HG03354 (cell line): ENCODE measurements at regions not wholly inside any gene's neighbourhood (a gene's known extent, or its start where the extent isn't known, plus 50 kb on each side); places are given as distances from the start of the nearest gene placed in this dataset.

Source experiments
- ATAC-seq: cut with Tn5 transposase; IDR thresholded peaks from one replicate; pipeline ENCODE4 v1.9.1; 2021; ENCODE audit warnings: mild to moderate bottlenecking; ENCODE audit not compliant: unreplicated experiment, poor library complexity, severe bottlenecking

DNA sequence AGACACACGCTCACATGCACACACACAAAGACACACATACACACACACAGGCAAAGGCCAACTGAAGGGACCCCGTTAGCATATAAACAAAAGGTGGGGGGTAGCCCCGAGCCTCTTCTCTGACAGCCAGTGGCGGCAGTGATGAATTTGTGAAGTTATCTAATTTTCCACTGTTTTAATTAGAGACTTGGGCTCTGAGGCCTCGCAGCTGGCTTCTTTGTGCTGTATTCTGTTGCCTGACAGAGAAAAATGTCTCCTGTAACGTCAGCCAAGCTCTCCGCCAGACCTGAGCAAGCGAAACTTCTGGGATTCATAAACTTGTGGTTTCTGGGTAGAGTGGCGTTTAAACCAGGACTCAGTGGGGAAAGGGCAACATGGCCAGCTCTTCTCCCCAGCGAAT lies 113.9 kb upstream of the FOXF1 start:
- ATAC-seq, result no peak

DNA sequence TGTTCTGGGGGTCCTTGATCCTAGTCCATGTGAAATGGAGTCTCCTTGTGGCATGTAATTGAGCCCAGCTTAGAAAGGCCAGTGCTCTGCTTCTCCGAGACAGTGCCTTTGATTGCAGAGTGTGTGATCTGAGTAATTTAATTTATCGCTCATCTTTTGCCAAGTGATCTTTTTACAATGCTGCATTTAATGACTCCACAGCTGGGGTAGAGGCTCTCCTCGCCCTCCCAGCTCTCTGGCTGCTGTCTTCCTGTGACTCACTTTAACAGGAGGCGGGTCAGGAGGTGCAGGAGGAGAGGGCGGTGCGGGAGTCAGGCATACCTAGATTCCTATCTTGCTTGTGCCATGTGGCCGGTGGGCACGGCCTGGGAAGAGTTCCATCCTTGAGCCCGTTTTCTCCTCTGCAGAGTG lies 113.4 kb upstream of the FOXF1 start:
- no peak for ATAC-seq

DNA sequence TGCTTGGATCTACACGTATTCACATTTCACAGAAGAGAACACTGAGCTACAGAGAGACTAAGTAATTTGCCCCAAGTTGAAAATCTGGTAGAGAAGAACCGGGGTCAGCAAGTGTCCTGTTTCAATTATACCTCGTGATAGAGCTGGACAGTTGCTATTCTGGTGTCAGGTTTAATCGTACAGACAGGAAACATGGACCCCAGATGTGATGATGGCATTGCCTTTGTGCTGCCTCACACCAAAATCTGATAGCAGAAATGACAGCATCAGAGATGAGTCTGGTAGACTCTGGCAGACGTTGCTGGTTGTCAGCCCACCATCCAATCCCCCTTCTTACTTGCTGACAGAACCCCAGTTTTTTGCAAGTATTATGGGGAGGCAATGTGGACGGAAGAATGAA lies 112.1 kb upstream of the FOXF1 start:
- ATAC-seq, result no peak

DNA sequence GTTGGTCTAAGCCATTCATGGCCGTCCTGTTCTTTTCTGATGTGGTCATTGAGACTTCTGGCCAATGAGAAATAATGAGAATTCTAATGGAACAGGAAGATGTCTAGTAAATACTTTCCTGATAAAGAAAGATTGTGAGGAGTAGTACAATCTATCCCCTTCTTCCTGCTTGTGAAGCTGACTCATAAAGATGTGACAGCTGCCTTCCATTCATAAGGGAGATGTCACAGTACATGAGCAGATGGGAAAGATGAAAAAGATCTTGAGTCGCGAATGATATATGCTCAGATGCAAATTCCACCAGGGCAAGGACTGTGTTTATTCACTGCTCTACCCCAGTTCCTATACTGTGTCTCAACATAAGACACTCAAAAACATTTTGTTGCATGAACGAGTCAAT lies 111.7 kb upstream of the FOXF1 start:
- ATAC-seq, result no peak

DNA sequence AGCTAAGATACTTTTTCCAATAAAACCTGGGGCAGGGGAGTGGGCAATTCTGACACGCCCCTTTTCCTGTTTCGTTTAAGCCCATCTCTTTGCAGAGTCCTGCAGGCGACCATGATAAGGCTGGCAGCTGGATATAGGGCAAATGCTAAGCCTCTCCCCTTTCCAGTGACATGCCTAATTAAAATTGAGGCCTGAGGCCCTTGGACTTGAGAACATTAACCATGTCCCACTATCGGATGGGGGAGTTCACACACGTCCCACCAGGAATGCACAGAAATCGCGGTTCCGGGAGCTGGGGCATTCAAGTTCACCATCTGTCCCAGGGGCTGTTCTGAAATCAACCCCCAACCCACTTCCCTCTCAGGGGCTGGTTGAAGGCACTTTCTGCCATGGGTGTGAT lies 109.2 kb upstream of the FOXF1 start:
- ATAC-seq, result no peak

DNA sequence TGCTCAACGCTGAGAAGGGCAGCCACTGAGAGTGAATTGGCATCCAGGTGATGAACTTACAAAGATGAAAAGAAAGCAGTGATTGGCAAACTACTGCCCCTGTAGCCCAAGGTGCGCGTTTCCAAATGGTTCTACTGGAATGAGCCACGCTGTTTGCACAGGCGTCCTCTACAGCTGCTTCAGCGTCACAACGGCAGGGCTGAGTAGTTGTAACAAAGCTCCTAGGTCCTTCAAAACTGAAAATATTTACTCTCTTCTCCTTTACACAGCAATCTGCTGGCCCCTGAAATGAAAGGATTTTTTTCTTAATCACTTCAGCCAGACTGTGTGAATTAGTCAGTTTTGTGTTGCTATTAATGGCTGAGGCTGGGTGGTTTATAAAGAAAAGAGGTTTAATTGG lies 107.2 kb upstream of the FOXF1 start:
- ATAC-seq, result no peak

DNA sequence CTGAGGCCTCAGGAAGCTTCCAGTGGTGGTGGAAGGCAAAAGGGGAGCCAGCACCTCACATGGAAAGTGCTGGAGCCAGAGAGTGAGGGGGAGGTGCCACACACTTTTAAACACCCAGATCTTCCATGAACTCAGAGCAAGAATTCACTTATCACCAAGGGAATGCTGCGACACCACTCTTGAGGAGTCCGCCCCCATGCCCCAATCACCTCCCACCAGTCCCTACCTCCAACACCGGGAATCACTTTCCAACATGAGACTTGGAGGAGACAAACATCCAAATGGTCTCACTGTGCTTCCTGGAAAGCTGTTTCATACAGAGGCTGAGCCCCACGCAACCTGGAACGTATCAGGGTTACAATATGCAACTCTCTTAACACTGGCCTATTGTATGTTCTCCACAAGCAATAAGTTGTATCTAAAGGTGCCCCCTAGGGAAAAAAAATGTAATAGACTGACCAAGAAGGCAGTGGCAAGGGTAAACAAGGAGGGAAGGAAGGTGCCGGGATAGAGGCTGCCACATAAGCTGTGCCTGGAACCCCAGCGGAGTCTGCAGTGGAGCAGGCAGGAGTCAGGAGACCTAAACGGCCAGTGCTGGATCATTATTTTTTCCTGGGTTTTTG lies 106.7 kb upstream of the FOXF1 start:
- no peak for ATAC-seq

DNA sequence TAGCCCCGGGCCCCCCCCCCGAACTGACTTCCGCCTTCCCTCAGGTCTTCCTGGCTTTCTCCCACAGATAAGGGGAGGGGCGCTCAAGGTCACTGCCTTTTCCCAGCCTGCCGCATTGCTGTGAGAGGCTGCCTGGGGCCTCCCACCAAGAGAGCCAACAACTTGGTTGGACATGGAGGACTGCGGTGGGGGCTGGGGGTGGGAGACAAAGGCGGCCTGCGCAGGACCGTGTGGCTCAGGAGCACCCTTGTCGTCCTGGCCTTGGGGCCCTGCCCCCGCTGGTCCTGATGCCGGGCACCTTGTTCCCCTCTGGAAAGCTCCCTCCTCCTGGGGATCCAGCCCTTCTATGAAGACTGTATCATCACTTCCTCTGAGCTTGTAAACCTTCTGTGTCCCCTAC lies 105.6 kb upstream of the FOXF1 start:
- ATAC-seq, result no peak

DNA sequence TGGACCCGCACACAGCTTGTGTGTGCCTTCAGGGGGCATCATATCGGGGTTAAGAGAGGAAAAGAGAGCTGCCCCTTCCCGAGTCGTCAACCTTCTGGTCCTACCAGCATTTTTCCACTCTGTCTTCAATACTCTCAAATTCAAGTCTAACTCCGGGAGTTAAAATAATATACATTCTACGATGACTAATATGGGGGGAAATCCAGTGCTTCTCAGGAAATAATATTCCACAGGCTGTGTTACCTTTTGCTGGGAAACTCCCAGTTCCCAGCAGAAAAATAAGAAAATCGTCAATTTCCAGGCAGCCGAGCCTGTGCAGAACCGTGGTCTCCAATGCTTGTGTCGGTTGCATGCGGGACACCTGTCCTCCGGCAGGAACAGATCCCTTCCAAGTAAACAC lies 105.0 kb upstream of the FOXF1 start:
- no peak for ATAC-seq

DNA sequence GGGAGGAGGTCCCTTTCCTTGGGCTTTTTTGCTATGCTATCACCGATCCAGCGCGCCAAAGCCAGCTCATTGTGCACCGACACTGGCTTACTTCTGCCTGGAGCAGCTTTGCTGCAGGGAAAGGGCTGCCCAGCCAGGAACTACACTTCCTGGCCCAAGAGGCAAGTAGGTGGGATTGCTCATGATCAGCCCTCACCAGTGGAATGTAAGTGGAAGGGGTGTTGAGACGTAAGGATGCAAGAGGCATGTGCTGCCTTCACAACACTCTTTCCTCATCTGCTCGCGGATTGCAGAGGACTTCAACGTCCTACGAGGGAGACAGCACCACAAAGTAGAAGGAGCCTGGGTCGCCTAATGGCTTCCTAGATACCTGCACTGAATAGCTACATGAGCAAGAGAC lies 104.3 kb upstream of the FOXF1 start:
- no peak for ATAC-seq

DNA sequence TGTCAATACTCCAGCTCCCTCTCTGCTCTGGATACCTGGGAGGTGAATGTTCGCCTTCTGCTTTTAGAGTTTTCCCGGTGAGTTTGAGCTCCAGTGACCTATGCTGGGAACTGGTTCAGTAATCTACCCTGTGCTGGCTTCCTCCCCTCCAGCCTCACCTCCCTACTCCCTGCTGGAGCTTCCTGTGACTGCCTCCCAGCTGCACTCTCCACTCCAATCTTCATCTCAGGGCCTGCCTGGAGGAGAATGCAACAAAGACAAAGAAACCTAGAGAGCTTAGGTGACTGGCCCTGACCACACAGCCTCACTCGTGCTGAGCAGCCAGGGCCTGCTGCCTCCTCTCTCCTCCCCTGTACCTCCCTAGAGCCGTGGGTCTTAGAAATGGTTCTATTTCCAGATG lies 101.6 kb upstream of the FOXF1 start:
- ATAC-seq, result no peak

DNA sequence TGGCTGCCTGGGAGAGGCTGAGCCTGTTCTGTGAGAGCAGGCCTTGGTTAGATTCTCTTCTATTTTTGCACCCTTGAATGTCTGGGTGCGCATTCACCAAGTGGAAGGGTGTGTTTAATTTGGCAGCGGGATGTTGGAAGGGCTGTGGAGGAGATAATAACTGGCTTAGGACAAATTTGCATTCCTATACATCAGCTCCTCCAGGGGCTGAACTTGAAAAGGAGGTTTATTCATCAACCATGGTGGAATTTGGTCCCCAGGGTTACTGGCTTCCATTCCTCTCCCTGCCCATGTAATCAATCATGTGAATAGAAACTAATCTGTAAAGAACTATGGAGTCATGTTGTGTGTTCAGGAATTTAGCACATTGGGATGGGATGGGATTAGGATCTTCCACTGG lies 100.2 kb upstream of the FOXF1 start:
- no peak for ATAC-seq

DNA sequence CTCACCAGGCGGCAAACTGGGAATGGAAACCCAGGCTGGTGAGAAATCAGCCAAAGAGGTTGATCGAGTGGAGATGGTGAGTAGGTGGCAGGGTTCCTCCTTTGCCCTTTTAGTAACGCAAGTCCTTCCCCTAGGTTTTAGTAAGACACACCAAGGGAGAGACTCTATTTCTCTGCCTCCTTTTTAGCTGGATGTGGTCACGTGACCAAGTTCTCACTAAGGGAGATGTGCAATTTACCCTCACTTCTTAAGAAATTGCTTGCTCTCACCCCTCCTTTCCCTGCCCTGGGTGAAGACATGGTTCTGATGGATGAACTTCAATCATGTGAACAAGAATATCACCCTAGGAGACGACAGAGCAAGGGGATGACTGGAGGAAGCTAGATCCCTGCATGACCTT lies 99.8 kb upstream of the FOXF1 start:
- ATAC-seq, result no peak

DNA sequence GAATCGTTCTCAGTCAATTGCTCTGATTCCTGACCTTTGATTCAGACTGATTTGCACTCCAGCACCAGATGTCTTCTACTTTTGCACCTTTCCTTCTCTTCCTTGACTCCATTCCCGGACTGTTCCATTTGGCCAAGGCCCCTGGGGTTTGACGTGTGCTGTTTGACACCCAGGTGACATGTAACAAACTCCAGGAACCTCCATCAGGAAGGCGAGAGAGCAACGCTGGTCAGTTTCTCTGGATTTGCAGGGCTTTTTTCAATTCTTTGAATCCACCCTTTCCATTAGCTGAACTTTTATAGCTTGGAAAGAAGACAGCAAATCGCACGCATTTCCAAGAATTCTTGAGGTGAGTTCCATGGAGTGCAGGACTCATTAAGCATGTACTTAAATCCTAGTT lies 98.4 kb upstream of the FOXF1 start:
- ATAC-seq, result no peak

DNA sequence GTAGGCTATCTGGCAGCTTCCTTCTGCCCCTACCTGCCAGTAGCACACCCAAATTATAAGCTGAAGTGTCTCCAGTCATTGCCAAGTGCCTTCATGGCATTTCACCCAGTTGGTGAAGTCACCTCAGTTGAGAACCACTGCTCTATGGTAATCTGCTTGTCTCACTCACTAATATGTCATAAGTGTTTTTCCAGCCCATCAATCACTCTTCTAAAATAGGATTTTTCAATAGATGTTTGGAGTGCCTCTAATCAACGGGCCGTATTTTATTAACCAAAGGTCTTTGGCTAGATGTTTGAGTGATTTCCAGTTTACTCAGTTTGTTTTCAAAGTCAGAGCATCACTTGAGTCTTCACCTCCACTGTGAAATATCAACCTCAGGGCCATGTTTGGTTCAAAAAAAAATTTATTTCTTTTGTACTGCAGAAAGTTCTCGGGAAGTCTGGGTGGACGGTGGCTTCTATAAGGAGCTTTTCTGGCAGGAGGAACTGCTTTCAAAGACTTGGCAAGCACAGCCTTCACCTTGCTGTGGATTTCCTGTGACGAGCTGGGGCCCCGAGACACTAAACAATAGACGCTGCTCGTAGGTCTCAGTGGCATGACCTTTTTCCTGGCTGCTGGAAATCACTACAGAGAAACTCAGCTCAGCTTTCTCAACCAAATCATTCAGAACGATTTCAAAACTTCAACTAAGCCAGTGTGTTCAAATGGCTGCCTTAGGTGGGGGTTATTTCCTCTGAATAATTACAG lies 95.2 kb upstream of the FOXF1 start:
- ATAC-seq, result no peak

DNA sequence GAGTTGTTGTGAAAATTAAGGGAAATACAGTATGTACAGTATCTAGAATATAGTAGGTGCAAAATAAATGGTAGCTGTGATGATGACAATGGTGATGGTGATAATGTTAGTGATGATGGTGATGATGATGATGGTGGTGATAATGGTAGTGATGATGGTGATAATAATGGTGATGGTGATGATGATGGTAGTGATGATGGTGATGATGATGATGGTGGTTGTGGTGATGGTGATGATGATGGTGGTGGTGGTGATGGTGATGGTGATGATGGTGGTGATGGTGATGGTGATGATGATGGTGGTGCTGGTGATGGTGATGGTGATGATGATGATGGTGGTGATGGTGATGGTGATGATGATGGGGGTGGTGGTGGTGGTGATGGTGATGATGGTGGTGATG lies 91.3 kb upstream of the FOXF1 start:
- ATAC-seq, result no peak

DNA sequence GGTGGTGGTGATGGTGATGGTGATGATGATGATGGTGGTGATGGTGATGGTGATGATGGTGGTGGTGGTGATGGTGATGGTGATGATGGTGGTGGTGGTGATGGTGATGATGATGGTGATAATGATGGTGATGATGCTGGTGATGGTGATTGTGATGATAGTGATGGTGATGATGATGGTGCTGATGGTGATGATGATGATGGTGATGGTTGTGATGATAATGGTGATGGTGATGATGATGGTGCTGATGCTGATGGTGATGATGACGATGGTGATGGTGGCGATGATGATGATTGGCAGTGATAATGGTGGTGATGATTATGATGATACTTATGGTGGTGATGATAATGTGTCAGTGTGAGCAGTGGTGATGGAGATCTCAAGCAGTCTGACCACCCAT lies 90.8 kb upstream of the FOXF1 start:
- ATAC-seq, result no peak

DNA sequence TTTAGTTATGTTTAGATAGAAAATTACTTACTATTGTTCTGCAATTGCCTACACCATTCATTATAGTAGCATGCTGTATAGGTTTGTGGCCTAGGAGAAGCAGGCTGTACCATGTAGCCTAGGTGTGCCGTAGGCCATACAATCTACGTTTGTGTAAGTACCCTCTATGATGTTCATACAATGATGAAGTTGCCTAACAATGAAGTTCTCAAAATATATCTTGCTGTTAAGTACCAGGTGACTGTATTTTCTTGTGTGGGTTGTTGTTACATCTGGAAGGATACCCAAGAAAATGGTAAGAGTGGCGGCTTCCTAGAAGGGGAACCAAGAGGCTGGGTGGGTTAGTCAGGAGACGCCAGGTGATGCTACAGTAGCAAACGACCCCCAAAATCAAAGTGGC lies 88.3 kb upstream of the FOXF1 start:
- ATAC-seq, result no peak

DNA sequence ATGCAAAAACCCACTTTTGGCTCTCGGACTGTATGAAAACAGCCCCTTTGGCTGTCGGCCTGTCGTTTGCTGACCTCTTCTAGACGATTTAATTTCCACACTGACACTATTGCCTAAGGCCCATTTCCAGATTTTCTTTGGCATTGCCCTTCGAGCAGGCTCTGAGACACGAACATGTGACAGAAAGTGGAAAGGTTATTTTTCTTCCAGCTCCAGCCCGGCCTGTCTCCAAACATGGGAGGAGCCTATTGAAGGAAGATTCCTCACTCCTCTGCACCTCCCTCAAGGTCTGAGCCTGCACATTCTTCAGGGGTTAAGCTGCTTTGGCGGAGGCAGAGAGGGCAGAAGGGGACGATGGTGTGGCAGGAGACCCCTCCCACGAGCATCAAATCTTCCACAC lies 85.9 kb upstream of the FOXF1 start:
- ATAC-seq, result no peak

DNA sequence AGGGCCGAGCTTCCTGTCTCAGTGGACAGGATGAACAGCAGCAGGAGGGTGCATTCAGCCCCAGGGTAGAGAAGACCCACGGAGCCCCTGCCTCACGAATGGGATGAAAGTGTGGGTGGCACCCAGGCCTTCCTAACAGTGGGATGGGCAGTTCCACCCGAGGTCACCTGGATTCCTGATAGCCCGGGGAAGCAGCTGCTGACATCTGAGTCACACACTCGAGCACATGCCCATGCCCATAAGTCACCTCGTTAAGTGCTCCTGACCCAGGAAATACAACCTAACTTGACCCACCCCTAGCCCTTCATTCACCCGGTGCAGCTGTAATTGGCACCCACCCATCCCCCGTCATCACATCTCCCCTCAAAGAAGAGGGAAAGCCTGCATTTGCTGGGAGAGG lies 85.3 kb upstream of the FOXF1 start:
- ATAC-seq, result no peak

DNA sequence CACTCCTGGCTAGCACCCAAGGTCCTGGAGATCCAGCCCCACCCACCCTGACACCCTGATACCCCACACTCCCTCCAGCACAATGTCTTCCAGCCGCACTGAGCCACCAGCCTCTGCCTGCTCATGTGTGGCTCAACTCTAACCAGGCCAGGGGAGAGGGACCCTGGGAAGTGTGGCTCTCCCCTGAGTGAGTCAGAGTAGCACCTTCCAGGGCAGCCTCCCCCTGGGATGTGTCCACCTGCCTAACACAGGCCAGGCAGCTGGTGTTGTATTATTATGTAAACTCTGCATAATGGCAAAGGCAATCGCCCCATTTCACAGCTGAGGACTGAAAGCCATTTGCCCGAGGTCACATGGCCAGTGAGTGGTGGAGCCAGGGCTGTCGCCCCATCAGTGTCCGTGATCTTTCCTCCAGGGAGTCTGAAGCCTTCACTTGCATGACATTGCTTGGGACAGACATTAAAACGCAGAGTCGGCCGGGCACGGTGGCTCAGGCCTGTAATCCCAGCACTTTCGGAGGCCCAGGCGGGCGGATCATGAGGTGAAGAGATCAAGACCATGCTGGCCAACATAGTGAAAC lies 84.2 kb upstream of the FOXF1 start:
- ATAC-seq, result no peak
